Motor neuron (in vitro differentiated cells): ENCODE measurements at regions not wholly inside any gene's neighbourhood (a gene's known extent, or its start where the extent isn't known, plus 50 kb on each side); places are given as distances from the start of the nearest gene placed in this dataset.

Experiments used
- ATAC-seq, 8 experiments: fragments of 200-7000 bp; cut with Tn5 transposase; replicated peaks in 6 of 8; 2 replicates each; pipeline ENCODE4 v1.8.0; 2021; ENCODE audit warnings: mild to moderate bottlenecking in 8 of 8, moderate library complexity in 8 of 8
- H3K27ac ChIP-seq, 2 donors: fragments of 250-450 bp; sonication (Bioruptor Pico); 2 replicates each; pipeline ENCODE4 v1.9.0; 2021; ENCODE audit warnings: antibody characterized with exemption in 2 of 2, mild to moderate bottlenecking in 2 of 2, moderate library complexity in 1 of 2
- H3K4me1 ChIP-seq, 2 donors: fragments of 250-450 bp; sonication (Bioruptor Pico); replicated peaks in 1 of 2; 2 replicates each; pipeline ENCODE4 v1.6.1; 2021; ENCODE audit warnings: antibody characterized with exemption in 2 of 2, mild to moderate bottlenecking in 2 of 2, moderate library complexity in 1 of 2
- H3K4me3 ChIP-seq, 5 donors: fragments of 250-450 bp; sonication (Bioruptor Pico); 2 replicates each; pipeline ENCODE4 v1.9.0; 2021; ENCODE audit warnings: antibody characterized with exemption in 5 of 5, mild to moderate bottlenecking in 5 of 5, moderate library complexity in 4 of 5
- WGBS, 10 experiments: fragments of 450-650 bp; shearing (Covaris generic); methylation state at CpG; one replicate each; pipeline ENCODE4 v1.0.0; 2022; 5-methylcytosine and 5-hydroxymethylcytosine counted together
- in situ Hi-C, 9 experiments: fragments of 400-800 bp; cut with MboI; loops; one replicate each; pipeline ENCODE4 v1.15.0; 2021; ENCODE audit warnings: low sequenced_read_pairs in 9 of 9, low pct_unique_long_range_greater_than_20kb in 2 of 9; ENCODE audit not compliant: unreplicated experiment in 9 of 9

GRCh38 chr13:99702687-99703319 is 201.5 kb downstream of the TM9SF2 start:
- Histone ChIP-seq H3K27ac (no peak overlapping the region), H3K4me1 (peaks cover 5 to 7% of the 10 kb centered on the region in 2 donors), H3K4me3 (no peak overlapping the region)
- no peak for ATAC-seq
- 37 to 90% (median 61%) methylated on average over 2 to 9 of the region's 9 CpGs for WGBS, 10 experiments
- in situ Hi-C loops: no loop called here

- peaks cover 5 to 7% of the 10 kb centered on the region in 2 donors for H3K4me1 ChIP-seq
- in situ Hi-C loops: no loop called here
- ATAC-seq: no peak
- H3K27ac ChIP-seq: no peak overlapping the region
- H3K4me3 ChIP-seq: no peak overlapping the region
- 14 to 73% (median 50%) methylated on average over 1 to 5 of the region's 7 CpGs; no CpG with 5 or more reads in 4 of the 10 experiments for WGBS, 10 experiments
Measured at GRCh38 chr13:99700468-99700867, 199.2 kb downstream of the TM9SF2 start.

GRCh38 chr13:99698816-99699099 is 197.5 kb downstream of the TM9SF2 start:
- in situ Hi-C loops: no loop called here
- Histone ChIP-seq H3K27ac (no peak overlapping the region), H3K4me3 (no peak overlapping the region), H3K4me1 (peaks cover 17 to 18% of the 10 kb centered on the region in 2 donors)
- ATAC-seq: no peak
- WGBS, 10 experiments: 17 to 100% (median 56%) methylated on average over 1 to 3 of the region's 3 CpGs; no CpG with 5 or more reads in 1 of the 10 experiments

DNA sequence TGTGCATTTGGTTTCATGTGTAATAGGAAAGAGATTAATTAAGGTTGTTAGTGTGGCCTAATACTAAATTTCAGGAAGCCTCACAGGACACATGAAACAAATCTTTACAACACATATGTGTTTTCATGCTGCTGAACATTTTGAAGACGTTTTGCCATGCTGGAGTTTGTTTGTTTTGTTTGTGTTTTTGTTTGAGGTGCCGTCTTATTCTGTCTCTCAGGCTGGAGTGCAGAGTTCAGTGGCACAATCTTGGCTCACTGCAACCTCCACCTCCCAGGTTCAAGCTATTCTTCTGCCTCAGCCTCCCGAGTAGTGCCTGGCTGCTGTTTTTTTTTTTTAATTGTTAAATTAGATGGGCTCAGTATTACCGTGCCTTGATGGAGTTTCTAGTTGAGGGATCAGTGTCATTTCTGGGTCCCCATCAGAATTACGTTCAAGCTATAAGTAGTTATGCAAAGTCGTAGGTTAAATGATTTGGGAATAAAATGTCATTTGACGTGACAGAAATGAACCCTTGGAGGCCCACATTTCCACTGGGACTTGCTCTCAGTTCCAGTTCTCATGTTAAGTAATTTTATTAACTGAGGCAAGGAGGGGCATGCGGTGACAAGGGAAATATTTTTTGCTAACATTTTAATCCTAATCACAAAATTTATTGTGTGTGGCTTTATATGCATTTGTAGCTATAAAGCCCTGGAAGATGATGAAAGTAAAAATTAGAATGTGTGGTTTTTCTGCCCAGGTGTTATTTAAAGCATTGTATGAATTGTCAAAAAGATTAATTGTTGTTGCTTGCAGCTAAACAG is 196.9 kb downstream of the TM9SF2 start:
- Histone ChIP-seq H3K4me3 (no peak overlapping the region), H3K4me1 (peaks cover 21 to 22% of the 10 kb centered on the region in 2 donors), H3K27ac (no peak overlapping the region)
- ATAC-seq: no peak
- in situ Hi-C loops: no loop called here
- 30 to 100% (median 50%) methylated on average over 2 to 8 of the region's 8 CpGs for WGBS, 10 experiments

GRCh38 chr13:99695857-99696256 is 194.6 kb downstream of the TM9SF2 start:
- Histone ChIP-seq H3K4me1 (peaks cover 31% of the 10 kb centered on the region in 2 donors), H3K4me3 (no peak overlapping the region), H3K27ac (no peak overlapping the region)
- no peak for ATAC-seq
- in situ Hi-C loops: no loop called here
- WGBS, 10 experiments: 14 to 100% (median 84%) methylated on average over 1 to 2 of the region's 3 CpGs

GRCh38 chr13:99693852-99694611 is 192.8 kb downstream of the TM9SF2 start:
- 7 to 42% (median 29%) methylated on average over 2 to 11 of the region's 11 CpGs; no CpG with 5 or more reads in 1 of the 10 experiments for WGBS, 10 experiments
- no peak overlapping the region for H3K4me3 ChIP-seq
- in situ Hi-C loops: no loop called here
- H3K27ac ChIP-seq: no peak overlapping the region
- H3K4me1 ChIP-seq: peaks cover 41 to 43% of the 10 kb centered on the region in 2 donors
- ATAC-seq: peak in 5 of 8 experiments; percentile 28 to 63 (median 56)

DNA sequence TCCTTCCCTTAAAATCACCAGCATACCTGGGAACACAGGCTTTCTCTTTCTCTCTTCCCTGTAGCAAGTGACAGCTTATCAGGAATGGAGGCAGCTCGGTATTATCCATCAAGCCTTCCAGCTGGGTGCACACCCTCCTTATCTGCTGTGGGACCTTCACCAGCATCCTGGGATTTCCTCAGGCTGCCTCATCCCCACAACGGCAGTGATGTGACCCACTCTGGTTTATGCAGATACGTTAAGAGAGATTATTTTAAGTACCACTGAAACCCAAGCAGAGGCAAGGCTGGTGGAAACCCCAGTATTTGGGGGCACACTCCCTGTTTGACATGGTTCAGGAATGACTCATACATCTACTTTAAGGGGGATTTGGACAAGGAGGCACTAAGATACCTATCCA is 192.1 kb downstream of the TM9SF2 start:
- Histone ChIP-seq H3K4me3 (no peak overlapping the region), H3K4me1 (peaks cover 41 to 48% of the 10 kb centered on the region in 2 donors), H3K27ac (no peak overlapping the region)
- 33 to 82% (median 51%) methylated on average over 1 to 3 of the region's 3 CpGs; no CpG with 5 or more reads in 4 of the 10 experiments for WGBS, 10 experiments
- in situ Hi-C loops: no loop called here
- no peak for ATAC-seq

DNA sequence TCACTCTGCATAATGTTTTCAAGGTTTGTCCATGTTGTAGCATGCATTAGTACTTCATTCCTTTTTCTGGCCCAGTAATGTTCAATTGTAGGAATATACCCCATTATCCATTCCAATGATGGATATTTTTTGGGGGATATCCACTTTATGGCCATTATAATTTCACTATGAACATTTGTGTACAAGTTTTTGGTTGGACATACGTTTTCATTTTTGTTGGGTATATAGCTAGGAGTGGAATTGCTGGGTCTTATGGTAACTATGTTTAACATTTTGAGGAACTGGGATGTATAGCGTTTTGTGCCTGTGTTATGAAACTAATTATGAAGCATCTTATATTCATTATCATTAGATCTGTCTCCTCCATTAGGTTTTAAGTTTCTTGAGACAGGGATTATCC is 191.6 kb downstream of the TM9SF2 start:
- Histone ChIP-seq H3K27ac (no peak overlapping the region), H3K4me3 (no peak overlapping the region), H3K4me1 (peaks cover 39 to 47% of the 10 kb centered on the region in 2 donors)
- 34 to 100% (median 95%) methylated on average over 1 to 2 of the region's 2 CpGs for WGBS, 10 experiments
- no peak for ATAC-seq
- in situ Hi-C loops: no loop called here

DNA sequence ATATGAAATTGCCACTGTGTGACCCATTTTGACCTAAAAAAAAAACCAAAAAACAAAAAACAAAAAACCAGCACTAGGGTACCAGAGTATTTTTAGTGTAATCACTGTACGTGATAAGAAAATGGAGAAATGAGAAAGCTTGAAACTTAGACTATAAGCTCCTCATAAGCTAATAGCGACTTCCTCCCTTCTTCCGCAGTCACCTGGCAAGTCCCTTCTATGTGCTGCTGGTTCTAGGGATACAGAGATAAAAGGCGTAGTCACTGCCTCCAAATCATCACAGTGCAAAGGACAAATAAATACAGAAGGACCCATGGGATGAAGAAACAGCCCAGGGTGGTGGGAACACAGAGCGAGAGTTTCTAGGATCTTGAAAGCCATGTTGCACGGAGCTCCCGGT is 190.3 kb downstream of the TM9SF2 start:
- Histone ChIP-seq H3K4me3 (no peak overlapping the region), H3K4me1 (peaks cover 47 to 60% of the 10 kb centered on the region in 2 donors), H3K27ac (no peak overlapping the region)
- WGBS, 10 experiments: 10 to 82% (median 63%) methylated on average over 2 to 7 of the region's 7 CpGs; no CpG with 5 or more reads in 2 of the 10 experiments
- in situ Hi-C loops: no loop called here
- no peak for ATAC-seq

DNA sequence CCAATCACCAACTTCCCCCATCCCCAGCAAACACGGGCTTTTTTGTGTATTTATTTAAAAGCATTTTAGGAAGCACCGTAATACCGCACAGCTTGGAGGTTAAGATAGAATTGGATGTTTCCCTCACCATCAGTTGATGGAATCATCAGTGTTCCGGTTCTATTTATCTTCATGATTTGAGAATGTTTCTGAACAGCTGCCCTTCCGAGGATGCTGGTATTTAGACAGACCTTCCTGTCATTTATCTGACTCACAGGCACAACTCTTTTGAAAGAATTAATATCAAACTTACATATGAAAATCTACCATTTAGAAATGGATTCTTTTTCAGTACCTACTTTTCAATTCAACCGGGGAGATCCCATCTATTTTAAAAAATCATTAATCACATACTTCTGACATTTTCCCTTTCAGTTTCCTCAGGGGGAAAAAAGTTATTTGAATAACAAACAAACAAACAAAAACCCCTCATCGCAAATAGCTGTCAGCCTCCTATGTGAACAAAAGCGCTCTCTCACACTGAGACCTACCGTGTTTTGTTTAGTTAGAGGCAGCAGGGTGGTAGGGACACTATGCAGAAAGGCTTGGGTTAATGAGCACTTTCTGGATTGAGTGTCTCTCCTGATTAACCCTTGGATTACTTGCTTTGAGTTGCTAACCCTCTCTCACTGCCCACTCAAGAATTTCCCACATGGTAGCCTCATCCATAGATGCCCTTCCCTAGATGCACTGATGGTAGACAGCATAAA is 189.3 kb downstream of the TM9SF2 start:
- ATAC-seq: peak in 5 of 8 experiments; percentile 66 to 79 (median 74)
- Histone ChIP-seq H3K27ac (no peak overlapping the region), H3K4me1 (peaks cover 51 to 67% of the 10 kb centered on the region in 2 donors), H3K4me3 (no peak overlapping the region)
- WGBS, 10 experiments: 0 to 91% (median 22%) methylated on average over 1 to 7 of the region's 9 CpGs; no CpG with 5 or more reads in 1 of the 10 experiments
- in situ Hi-C loops: no loop called here

- ATAC-seq: peak in 4 of 8 experiments; percentile 17 to 37 (median 26)
- Histone ChIP-seq H3K4me1 (peaks cover 51 to 66% of the 10 kb centered on the region in 2 donors), H3K27ac (no peak overlapping the region), H3K4me3 (no peak overlapping the region)
- in situ Hi-C loops: no loop called here
- WGBS, 10 experiments: 6 to 86% (median 33%) methylated on average over 3 to 6 of the region's 6 CpGs
Measured at GRCh38 chr13:99689955-99690354, 188.7 kb downstream of the TM9SF2 start.

- in situ Hi-C loops: no loop called here
- H3K4me3 ChIP-seq: no peak overlapping the region
- no peak for ATAC-seq
- H3K4me1 ChIP-seq: peaks cover 42 to 54% of the 10 kb centered on the region in 2 donors
- 0 to 44% (median 28%) methylated on average over 1 to 4 of the region's 4 CpGs for WGBS, 10 experiments
- H3K27ac ChIP-seq: no peak overlapping the region
Measured at GRCh38 chr13:99688776-99689175, 187.5 kb downstream of the TM9SF2 start.
